ENCODE measurements at regions not wholly inside any gene's neighbourhood (a gene's known extent, or its start where the extent isn't known, plus 50 kb on each side); places are given as distances from the start of the nearest gene placed in this dataset.
"Not testable (repeated sequence)": the region's sequence is repeated elsewhere in the genome, so short reads cannot be mapped to it uniquely, and the experiment has no call there.

DNA sequence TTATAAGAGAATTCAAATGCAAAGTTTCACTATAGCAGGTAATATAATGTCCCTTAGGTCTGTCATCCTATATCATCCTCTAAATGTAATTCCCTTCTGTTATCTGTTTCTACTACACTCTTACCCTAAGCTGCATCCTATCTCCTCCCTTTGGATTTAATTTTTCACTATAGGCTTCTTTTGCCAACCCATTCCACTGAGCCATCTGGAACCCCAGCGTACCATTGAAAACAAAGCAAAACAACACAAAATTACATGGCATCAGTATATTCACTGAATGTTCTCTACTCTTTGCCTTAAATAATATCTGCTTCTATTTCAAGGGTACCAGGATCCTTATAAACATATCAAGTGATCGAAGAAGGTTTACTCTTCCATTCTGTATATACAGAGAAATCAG is 1530.2 kb upstream of the LRRTM3 start:
- H3K9me3 Mint-ChIP-seq, result peaks cover 0 to 22% (median 12%) of the 10 kb centered on the region in 9 donors
- H3K27ac Mint-ChIP-seq, result no peak overlapping the region
- no peaks in the 10 kb centered on the region for H3K36me3 Mint-ChIP-seq
- ATAC-seq, result no peak
- H3K4me1 Mint-ChIP-seq, result no peaks in the 10 kb centered on the region
- H3K4me3 Mint-ChIP-seq, result no peak overlapping the region
- DNase-seq, result no peak
- H3K27me3 Mint-ChIP-seq, result no peaks in the 10 kb centered on the region
- POLR2A ChIA-PET, result no interaction called here

- Mint-ChIP-seq H3K9me3 (peaks cover 0 to 22% (median 12%) of the 10 kb centered on the region in 9 donors), H3K27me3 (no peaks in the 10 kb centered on the region), H3K4me1 (no peaks in the 10 kb centered on the region), H3K36me3 (no peaks in the 10 kb centered on the region), H3K4me3 (no peak overlapping the region), H3K27ac (no peak overlapping the region)
- POLR2A ChIA-PET, result no interaction called here
- no peak for DNase-seq
- no peak for ATAC-seq
These were observed 1528.8 kb upstream of the LRRTM3 start for GRCh38 chr10:65396997-65397396.

DNA sequence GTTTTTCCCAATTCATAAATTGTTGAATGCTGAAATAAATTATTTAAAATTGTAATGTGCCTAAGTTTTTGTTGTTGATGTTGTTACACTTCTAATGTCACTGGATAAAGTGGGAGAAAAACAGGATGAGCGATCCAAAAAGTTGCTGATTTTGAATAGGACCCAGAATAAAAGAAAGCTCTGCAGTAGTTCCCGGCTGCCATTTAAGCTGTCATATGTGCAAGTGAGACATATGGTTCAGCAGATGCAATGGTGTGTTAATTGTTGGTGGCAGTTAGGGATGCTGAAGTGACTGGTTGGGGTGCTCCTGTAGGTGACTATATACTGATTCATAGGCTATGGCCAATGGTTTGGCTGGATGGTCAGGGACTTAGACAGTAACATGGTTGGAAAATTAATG is 1517.4 kb upstream of the LRRTM3 start:
- POLR2A ChIA-PET, result no interaction called here
- Mint-ChIP-seq H3K27ac (no peak overlapping the region), H3K36me3 (no peaks in the 10 kb centered on the region), H3K4me1 (no peaks in the 10 kb centered on the region), H3K4me3 (no peak overlapping the region), H3K27me3 (no peaks in the 10 kb centered on the region), H3K9me3 (peaks cover 2 to 32% (median 8%) of the 10 kb centered on the region in 9 donors)
- DNase-seq (no peak), ATAC-seq (no peak)

- POLR2A ChIA-PET, result no interaction called here
- no peak for ATAC-seq
- peaks cover 2 to 29% (median 10%) of the 10 kb centered on the region in 9 donors for H3K9me3 Mint-ChIP-seq
- no peaks in the 10 kb centered on the region for H3K36me3 Mint-ChIP-seq
- DNase-seq, result no peak
- H3K27ac Mint-ChIP-seq, result no peak overlapping the region
- no peaks in the 10 kb centered on the region for H3K4me1 Mint-ChIP-seq
- H3K27me3 Mint-ChIP-seq, result no peaks in the 10 kb centered on the region
- H3K4me3 Mint-ChIP-seq, result no peak overlapping the region
These were observed 1512.8 kb upstream of the LRRTM3 start for GRCh38 chr10:65413001-65413400.

DNA sequence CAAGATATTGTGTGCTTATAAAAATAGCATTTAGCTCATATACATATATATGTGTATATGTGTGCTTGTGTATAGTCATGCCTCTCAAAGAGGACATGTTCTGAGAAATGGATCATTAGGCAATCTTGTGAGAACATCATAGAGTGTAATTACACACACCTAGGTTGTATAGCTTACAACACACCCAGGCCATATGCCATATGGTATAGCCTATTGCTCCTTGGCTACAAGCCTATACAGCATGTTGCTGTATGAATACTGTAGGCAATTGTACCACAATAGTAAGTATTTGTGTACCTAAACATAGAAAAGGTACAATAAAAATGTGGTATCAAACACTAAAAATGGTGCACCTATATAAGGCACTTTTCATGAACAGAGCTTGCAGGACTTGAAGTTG is 1510.5 kb upstream of the LRRTM3 start:
- H3K27ac Mint-ChIP-seq, result no peak overlapping the region
- H3K27me3 Mint-ChIP-seq, result no peaks in the 10 kb centered on the region
- H3K9me3 Mint-ChIP-seq, result peaks cover 0 to 30% (median 5%) of the 10 kb centered on the region in 9 donors
- no peaks in the 10 kb centered on the region for H3K36me3 Mint-ChIP-seq
- DNase-seq, result no peak
- H3K4me3 Mint-ChIP-seq, result no peak overlapping the region
- POLR2A ChIA-PET, result no interaction called here
- H3K4me1 Mint-ChIP-seq, result no peaks in the 10 kb centered on the region
- no peak for ATAC-seq

GRCh38 chr10:65416094-65416493 is 1509.7 kb upstream of the LRRTM3 start:
- POLR2A ChIA-PET, result no interaction called here

GRCh38 chr10:65419629-65420028 is 1506.2 kb upstream of the LRRTM3 start:
- Mint-ChIP-seq H3K4me1 (no peaks in the 10 kb centered on the region), H3K27me3 (no peaks in the 10 kb centered on the region), H3K9me3 (peaks cover 0 to 24% (median 5%) of the 10 kb centered on the region in 9 donors), H3K36me3 (no peaks in the 10 kb centered on the region), H3K4me3 (no peak overlapping the region), H3K27ac (no peak overlapping the region)
- no peak for ATAC-seq
- DNase-seq, result no peak
- POLR2A ChIA-PET, result no interaction called here

More at GRCh38 chr10:65416094-65416493, 1509.7 kb upstream of the LRRTM3 start:
- H3K4me3 Mint-ChIP-seq, result no peak overlapping the region
- no peaks in the 10 kb centered on the region for H3K36me3 Mint-ChIP-seq
- no peaks in the 10 kb centered on the region for H3K27me3 Mint-ChIP-seq
- no peak for DNase-seq
- H3K9me3 Mint-ChIP-seq, result peaks cover 0 to 30% (median 5%) of the 10 kb centered on the region in 9 donors
- no peak for ATAC-seq
- H3K4me1 Mint-ChIP-seq, result no peaks in the 10 kb centered on the region
- no peak overlapping the region for H3K27ac Mint-ChIP-seq

GRCh38 chr10:65423043-65423442 is 1502.8 kb upstream of the LRRTM3 start:
- ATAC-seq, result no peak
- no peak for DNase-seq
- POLR2A ChIA-PET, result no interaction called here
- H3K27me3 Mint-ChIP-seq, result no peaks in the 10 kb centered on the region
- H3K4me3 Mint-ChIP-seq, result no peak overlapping the region
- H3K27ac Mint-ChIP-seq, result no peak overlapping the region
- peaks cover 0 to 19% (median 6%) of the 10 kb centered on the region in 9 donors for H3K9me3 Mint-ChIP-seq
- H3K36me3 Mint-ChIP-seq, result no peaks in the 10 kb centered on the region
- no peaks in the 10 kb centered on the region for H3K4me1 Mint-ChIP-seq

GRCh38 chr10:65429381-65429780 is 1496.5 kb upstream of the LRRTM3 start:
- POLR2A ChIA-PET, DNase-seq, H3K4me1 Mint-ChIP-seq, H3K4me3 Mint-ChIP-seq, H3K36me3 Mint-ChIP-seq, H3K27me3 Mint-ChIP-seq, ATAC-seq, H3K27ac Mint-ChIP-seq: not testable (repeated sequence)
- H3K9me3 Mint-ChIP-seq, result peaks cover 0 to 12% (median 2%) of the 10 kb centered on the region in 9 donors

DNA sequence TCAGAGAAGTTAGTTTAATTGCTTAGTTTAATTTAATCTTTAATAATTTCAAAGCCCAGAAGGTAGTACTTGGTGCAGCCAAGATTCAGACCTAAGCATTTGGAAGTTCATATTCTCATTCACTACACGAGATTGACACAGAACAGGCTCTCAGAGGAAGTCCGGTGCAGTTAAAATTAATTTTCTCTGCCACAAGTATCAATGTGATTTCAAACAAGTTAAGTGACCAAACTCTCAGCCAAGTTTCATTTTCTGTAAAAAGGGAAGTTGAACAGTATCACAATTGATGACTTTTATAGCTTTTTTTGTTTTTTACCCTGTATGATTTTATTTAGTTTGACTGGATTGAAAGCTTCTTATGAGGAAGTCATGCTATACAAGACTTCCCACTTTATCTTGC is 1494.9 kb upstream of the LRRTM3 start:
- H3K27ac Mint-ChIP-seq, result no peak overlapping the region

DNA sequence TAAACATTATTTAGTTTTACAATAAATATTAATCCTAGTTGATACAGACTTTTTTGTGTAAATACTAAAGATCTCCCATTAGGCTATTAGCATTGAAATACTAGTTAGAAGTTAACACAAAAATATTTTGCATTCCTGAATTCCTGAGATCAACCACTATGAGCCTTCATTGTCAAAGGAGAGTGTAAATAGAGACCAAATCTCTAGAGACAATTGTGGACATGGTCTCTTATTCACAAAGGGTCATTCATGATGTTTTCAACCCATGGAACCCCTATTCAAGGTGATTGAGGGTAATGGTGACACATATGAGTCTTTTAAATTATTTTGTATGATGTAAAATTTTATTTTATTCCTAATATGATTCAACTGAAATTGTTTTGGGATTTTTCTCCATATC is 1454.8 kb upstream of the LRRTM3 start:
- no peaks in the 10 kb centered on the region for H3K36me3 Mint-ChIP-seq
- no peaks in the 10 kb centered on the region for H3K4me1 Mint-ChIP-seq
- H3K27me3 Mint-ChIP-seq, result no peaks in the 10 kb centered on the region
- no peak overlapping the region for H3K4me3 Mint-ChIP-seq
- peaks cover 0 to 26% (median 9%) of the 10 kb centered on the region in 9 donors for H3K9me3 Mint-ChIP-seq
- POLR2A ChIA-PET, result no interaction called here
- H3K27ac Mint-ChIP-seq, result no peak overlapping the region
- no peak for ATAC-seq
- no peak for DNase-seq

More for the DNA sequence above, 1494.9 kb upstream of the LRRTM3 start:
- H3K9me3 Mint-ChIP-seq, result peaks cover 0 to 8% (median 0%) of the 10 kb centered on the region in 9 donors
- POLR2A ChIA-PET, result no interaction called here
- H3K4me3 Mint-ChIP-seq, result no peak overlapping the region
- no peaks in the 10 kb centered on the region for H3K4me1 Mint-ChIP-seq
- no peak for DNase-seq
- H3K27me3 Mint-ChIP-seq, result no peaks in the 10 kb centered on the region
- H3K36me3 Mint-ChIP-seq, result no peaks in the 10 kb centered on the region
- no peak for ATAC-seq

DNA sequence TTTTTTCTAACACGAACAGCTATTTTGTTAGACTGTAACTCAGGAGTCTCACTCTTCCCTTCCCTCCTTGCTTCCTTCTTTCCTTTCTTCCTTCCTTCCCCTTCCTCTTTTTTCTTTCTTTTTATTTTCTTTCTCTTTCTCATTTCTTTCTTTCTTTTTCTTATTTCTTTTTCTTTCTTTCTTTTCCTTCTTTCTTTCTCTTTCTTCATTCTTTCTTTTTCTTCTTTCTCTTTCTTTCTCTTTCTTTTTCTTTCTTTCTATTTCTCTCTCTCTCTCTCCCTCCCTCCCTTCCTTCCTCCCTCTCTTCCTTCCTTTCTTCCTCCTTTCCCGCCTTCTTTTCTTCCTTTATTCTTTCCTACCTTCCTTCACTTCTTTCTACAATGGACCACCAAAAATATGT is 1443.0 kb upstream of the LRRTM3 start:
- Mint-ChIP-seq H3K27ac (no peak overlapping the region), H3K27me3 (no peaks in the 10 kb centered on the region), H3K4me3 (no peak overlapping the region), H3K9me3 (peaks cover 0 to 20% (median 7%) of the 10 kb centered on the region in 9 donors), H3K4me1 (no peaks in the 10 kb centered on the region), H3K36me3 (no peaks in the 10 kb centered on the region)
- ATAC-seq (no peak), DNase-seq (no peak)
- POLR2A ChIA-PET, result no interaction called here

GRCh38 chr10:65491799-65492198 is 1434.0 kb upstream of the LRRTM3 start:
- no peak overlapping the region for H3K4me3 Mint-ChIP-seq
- H3K36me3 Mint-ChIP-seq, result no peaks in the 10 kb centered on the region
- POLR2A ChIA-PET, result no interaction called here

GRCh38 chr10:65496541-65496940 is 1429.3 kb upstream of the LRRTM3 start:
- H3K9me3 Mint-ChIP-seq, result peaks cover 0 to 5% (median 2%) of the 10 kb centered on the region in 9 donors
- no peaks in the 10 kb centered on the region for H3K36me3 Mint-ChIP-seq
- no peak overlapping the region for H3K27ac Mint-ChIP-seq
- POLR2A ChIA-PET, result no interaction called here
- H3K4me1 Mint-ChIP-seq, result no peaks in the 10 kb centered on the region
- ATAC-seq (no peak), DNase-seq (no peak)
- no peaks in the 10 kb centered on the region for H3K27me3 Mint-ChIP-seq
- H3K4me3 Mint-ChIP-seq, result no peak overlapping the region

More at GRCh38 chr10:65491799-65492198, 1434.0 kb upstream of the LRRTM3 start:
- H3K9me3 Mint-ChIP-seq, result peaks cover 0 to 15% (median 5%) of the 10 kb centered on the region in 9 donors
- no peak overlapping the region for H3K27ac Mint-ChIP-seq
- H3K27me3 Mint-ChIP-seq, result no peaks in the 10 kb centered on the region
- ATAC-seq (no peak), DNase-seq (no peak)
- no peaks in the 10 kb centered on the region for H3K4me1 Mint-ChIP-seq

Data from naive thymus-derived CD8-positive, alpha-beta T cell (primary cell).